ENCODE measurements at regions not wholly inside any gene's neighbourhood (a gene's known extent, or its start where the extent isn't known, plus 50 kb on each side); places are given as distances from the start of the nearest gene placed in this dataset.

DNA sequence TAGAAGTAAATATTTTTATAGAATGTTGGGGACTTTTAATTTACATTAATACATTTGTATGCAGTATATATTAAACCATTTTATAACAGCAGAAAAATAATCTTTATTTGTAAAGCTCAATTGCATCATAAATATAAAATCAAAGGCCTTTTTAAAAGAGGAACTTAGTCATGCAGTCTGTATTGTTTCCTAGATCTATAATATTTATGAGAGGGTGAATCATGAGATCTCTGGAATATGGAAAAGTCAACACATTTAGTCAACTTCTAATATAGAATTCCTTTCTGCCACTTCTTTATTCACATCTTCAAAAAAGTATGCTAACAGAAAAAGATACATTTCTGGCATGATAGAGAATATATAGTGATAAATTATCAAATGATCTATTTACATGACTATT, 410.3 kb upstream of the ZNF385D start:
- H3K27ac ChIP-seq (replicated peaks), result no peak overlapping the region
- TF ChIP-seq, protein P1, sequence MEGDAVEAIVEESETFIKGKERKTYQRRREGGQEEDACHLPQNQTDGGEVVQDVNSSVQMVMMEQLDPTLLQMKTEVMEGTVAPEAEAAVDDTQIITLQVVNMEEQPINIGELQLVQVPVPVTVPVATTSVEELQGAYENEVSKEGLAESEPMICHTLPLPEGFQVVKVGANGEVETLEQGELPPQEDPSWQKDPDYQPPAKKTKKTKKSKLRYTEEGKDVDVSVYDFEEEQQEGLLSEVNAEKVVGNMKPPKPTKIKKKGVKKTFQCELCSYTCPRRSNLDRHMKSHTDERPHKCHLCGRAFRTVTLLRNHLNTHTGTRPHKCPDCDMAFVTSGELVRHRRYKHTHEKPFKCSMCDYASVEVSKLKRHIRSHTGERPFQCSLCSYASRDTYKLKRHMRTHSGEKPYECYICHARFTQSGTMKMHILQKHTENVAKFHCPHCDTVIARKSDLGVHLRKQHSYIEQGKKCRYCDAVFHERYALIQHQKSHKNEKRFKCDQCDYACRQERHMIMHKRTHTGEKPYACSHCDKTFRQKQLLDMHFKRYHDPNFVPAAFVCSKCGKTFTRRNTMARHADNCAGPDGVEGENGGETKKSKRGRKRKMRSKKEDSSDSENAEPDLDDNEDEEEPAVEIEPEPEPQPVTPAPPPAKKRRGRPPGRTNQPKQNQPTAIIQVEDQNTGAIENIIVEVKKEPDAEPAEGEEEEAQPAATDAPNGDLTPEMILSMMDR (IDR thresholded peaks at IDR 0.05; ENCODE audit: borderline replicate concordance), result no peak
- no peak for DNase-seq
- intact Hi-C loops (cut with micrococcal nuclease), result no loop called here
- H3K9me3 ChIP-seq (replicated peaks), result no peaks in the 10 kb centered on the region
- no peak overlapping the region for H3K4me3 ChIP-seq
- no peaks in the 10 kb centered on the region for H3K36me3 ChIP-seq
- H3K4me1 ChIP-seq, result no peaks in the 10 kb centered on the region
- H3K27me3 ChIP-seq (ENCODE audit: low read depth), result no peaks in the 10 kb centered on the region

DNA sequence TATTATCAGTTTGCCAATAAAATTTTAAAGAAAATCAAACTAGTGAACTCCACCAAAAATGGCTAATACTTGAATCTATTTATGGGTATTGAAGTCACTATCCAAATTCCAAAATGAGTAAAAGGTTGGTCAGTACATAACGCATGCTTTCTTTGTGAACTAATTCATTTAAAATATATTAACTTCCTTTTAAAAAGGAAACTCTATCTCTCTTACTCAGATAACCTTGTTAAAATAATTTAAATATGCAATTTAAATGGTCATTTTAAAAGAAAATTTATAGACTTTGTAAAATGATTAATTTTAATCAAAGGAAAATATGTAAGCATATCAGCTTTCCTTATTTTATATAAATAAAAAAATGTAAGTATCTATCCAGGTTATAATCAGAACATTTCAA, 419.4 kb upstream of the ZNF385D start:
- no peak overlapping the region for H3K4me3 ChIP-seq
- H3K4me1 ChIP-seq, result no peaks in the 10 kb centered on the region
- TF ChIP-seq, protein P1 (IDR thresholded peaks at IDR 0.05; ENCODE audit: borderline replicate concordance), result no peak
- H3K27me3 ChIP-seq (ENCODE audit: low read depth), result no peaks in the 10 kb centered on the region
- H3K36me3 ChIP-seq, result no peaks in the 10 kb centered on the region
- no peak overlapping the region for H3K27ac ChIP-seq (replicated peaks)
- H3K9me3 ChIP-seq (replicated peaks), result no peaks in the 10 kb centered on the region
- no peak for DNase-seq
- intact Hi-C loops (cut with micrococcal nuclease), result no loop called here

DNA sequence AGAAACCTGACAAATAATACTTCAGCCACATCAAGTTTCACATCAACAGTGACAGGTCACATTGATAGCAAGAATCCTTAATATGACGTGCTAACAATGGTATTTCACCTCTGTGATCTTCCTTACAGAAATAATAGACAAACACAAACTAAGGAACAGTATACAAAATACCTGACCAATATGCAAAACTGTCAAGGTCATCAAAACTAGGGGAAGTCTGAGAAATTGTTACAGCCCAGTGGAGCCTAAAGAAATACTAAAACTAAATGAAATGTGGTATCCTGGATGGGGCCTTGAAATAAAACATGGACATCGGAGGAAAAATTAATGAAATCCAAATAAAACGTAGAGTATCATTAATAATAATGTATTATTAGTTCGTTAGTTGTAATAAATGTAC, 422.0 kb upstream of the ZNF385D start:
- no peak for DNase-seq
- intact Hi-C loops (cut with micrococcal nuclease), result no loop called here
- H3K9me3 ChIP-seq (replicated peaks), result no peaks in the 10 kb centered on the region
- H3K36me3 ChIP-seq, result no peaks in the 10 kb centered on the region
- no peak overlapping the region for H3K4me3 ChIP-seq
- TF ChIP-seq, protein P1 (IDR thresholded peaks at IDR 0.05; ENCODE audit: borderline replicate concordance), result no peak
- H3K27me3 ChIP-seq (ENCODE audit: low read depth), result no peaks in the 10 kb centered on the region
- H3K27ac ChIP-seq (replicated peaks), result no peak overlapping the region
- H3K4me1 ChIP-seq, result no peaks in the 10 kb centered on the region

DNA sequence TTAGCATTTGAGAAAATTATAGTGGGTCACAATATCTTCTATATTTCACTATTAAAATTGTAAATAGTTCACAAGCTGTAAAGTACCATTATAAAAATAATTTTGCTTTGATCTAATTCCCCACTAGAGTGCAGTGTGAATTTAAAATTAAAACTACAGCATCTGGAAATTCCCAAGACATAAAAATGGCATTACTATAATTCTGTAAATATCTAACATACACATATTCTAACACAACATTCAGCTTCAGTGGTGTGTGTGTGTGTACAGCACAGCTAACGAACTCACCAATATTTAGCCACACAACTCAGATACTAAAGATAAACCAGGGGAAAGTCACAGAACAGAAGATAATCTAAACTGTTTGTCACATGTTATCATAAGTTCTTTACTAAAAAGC, 424.9 kb upstream of the ZNF385D start:
- H3K27ac ChIP-seq (replicated peaks), result no peak overlapping the region
- no peak overlapping the region for H3K4me3 ChIP-seq
- DNase-seq, result no peak
- no peaks in the 10 kb centered on the region for H3K9me3 ChIP-seq (replicated peaks)
- H3K36me3 ChIP-seq, result no peaks in the 10 kb centered on the region
- TF ChIP-seq, protein P1 (IDR thresholded peaks at IDR 0.05; ENCODE audit: borderline replicate concordance), result peak; percentile 18
- H3K4me1 ChIP-seq, result no peaks in the 10 kb centered on the region
- intact Hi-C loops (cut with micrococcal nuclease), result no loop called here
- H3K27me3 ChIP-seq (ENCODE audit: low read depth), result no peaks in the 10 kb centered on the region

DNA sequence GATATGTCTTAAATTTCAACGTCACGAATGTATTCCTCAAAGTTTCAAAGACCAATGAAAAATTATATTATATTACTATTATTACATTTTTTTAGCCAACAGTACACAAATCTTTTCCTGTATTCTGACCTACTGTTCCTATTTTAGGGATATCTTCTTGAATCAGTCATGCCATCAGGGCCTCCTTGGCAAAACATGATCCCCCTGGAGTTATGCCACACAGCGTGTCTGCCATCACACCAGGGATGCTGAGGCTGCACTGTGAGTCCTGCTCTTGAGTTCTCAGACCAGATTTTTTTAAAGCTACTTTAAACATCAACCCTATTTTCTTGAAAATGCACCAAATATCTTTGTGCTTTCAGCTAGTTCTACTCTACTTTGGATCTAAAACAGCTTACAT, 425.9 kb upstream of the ZNF385D start:
- Histone ChIP-seq H3K4me1 (no peaks in the 10 kb centered on the region), H3K4me3 (no peak overlapping the region), H3K27ac (replicated peaks) (no peak overlapping the region), H3K9me3 (replicated peaks) (no peaks in the 10 kb centered on the region), H3K27me3 (ENCODE audit: low read depth) (no peaks in the 10 kb centered on the region), H3K36me3 (no peaks in the 10 kb centered on the region)
- intact Hi-C loops (cut with micrococcal nuclease), result no loop called here
- TF ChIP-seq, protein P1 (IDR thresholded peaks at IDR 0.05; ENCODE audit: borderline replicate concordance), result no peak
- DNase-seq, result no peak

DNA sequence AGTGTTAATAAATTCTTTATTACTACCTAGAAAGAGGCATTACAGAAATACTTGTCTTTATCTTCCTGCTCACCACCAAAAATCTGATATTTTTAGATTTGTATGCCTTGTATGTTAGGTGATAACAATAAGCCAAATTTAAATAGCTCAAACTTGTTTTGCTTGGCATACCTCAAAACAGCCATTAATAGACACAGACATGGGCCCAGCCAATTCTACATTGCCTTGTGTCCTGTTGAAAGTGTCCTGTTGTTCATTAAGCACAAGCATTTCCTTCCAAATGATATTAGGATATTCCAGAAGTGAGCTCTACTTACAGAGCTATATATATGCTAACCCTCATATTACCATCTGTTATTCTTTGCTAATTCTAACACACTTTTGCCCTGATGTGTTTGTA, 438.6 kb upstream of the ZNF385D start:
- Histone ChIP-seq H3K4me3 (no peak overlapping the region), H3K27ac (replicated peaks) (no peak overlapping the region), H3K36me3 (no peaks in the 10 kb centered on the region), H3K9me3 (replicated peaks) (no peaks in the 10 kb centered on the region), H3K4me1 (no peaks in the 10 kb centered on the region), H3K27me3 (ENCODE audit: low read depth) (no peaks in the 10 kb centered on the region)
- intact Hi-C loops (cut with micrococcal nuclease), result no loop called here
- TF ChIP-seq, protein P1 (IDR thresholded peaks at IDR 0.05; ENCODE audit: borderline replicate concordance), result no peak
- no peak for DNase-seq

All from left ventricle myocardium inferior (tissue), 1 donor.